ENCODE measurements at regions not wholly inside any gene's neighbourhood (a gene's known extent, or its start where the extent isn't known, plus 50 kb on each side); places are given as distances from the start of the nearest gene placed in this dataset.

DNA sequence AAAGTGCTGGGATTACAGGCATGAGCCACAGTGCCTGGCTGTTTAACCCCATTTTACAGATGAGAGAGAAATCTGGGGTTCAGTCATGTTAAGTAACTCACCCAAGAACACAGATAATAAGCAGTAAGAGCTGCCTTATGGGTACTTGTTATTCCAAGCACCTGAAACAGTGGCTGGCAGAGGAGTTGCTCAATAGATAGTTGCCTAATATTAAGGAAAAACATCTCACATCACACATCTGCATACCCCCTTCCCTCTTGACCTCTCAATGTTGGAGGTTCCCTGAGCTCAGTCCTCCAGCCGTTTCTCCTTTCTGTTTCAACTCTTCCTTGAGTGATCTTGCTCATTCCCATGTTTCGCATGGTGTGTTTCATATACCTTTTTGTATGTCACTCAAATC lies 401.9 kb downstream of the KLF12 start:
- TF ChIP-seq SMC3 (conservative IDR thresholded peaks at IDR 0.05; ENCODE audit: poor library complexity) = no peak
- TF ChIP-seq RAD21 (conservative IDR thresholded peaks at IDR 0.05) = no peak
- TF ChIP-seq, protein P1, sequence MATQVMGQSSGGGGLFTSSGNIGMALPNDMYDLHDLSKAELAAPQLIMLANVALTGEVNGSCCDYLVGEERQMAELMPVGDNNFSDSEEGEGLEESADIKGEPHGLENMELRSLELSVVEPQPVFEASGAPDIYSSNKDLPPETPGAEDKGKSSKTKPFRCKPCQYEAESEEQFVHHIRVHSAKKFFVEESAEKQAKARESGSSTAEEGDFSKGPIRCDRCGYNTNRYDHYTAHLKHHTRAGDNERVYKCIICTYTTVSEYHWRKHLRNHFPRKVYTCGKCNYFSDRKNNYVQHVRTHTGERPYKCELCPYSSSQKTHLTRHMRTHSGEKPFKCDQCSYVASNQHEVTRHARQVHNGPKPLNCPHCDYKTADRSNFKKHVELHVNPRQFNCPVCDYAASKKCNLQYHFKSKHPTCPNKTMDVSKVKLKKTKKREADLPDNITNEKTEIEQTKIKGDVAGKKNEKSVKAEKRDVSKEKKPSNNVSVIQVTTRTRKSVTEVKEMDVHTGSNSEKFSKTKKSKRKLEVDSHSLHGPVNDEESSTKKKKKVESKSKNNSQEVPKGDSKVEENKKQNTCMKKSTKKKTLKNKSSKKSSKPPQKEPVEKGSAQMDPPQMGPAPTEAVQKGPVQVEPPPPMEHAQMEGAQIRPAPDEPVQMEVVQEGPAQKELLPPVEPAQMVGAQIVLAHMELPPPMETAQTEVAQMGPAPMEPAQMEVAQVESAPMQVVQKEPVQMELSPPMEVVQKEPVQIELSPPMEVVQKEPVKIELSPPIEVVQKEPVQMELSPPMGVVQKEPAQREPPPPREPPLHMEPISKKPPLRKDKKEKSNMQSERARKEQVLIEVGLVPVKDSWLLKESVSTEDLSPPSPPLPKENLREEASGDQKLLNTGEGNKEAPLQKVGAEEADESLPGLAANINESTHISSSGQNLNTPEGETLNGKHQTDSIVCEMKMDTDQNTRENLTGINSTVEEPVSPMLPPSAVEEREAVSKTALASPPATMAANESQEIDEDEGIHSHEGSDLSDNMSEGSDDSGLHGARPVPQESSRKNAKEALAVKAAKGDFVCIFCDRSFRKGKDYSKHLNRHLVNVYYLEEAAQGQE (IDR thresholded peaks at IDR 0.05; ENCODE audit: borderline replicate concordance) = no peak
- TF ChIP-seq MXI1 (conservative IDR thresholded peaks at IDR 0.05; ENCODE audit: poor library complexity, severe bottlenecking) = no peak
- no peak for TF ChIP-seq POLR2AphosphoS5 (IDR thresholded peaks at IDR 0.05)
- TF ChIP-seq EZH2 (IDR thresholded peaks at IDR 0.05; ENCODE audit: borderline replicate concordance, insufficient read depth, low read length, poor library complexity, severe bottlenecking) = no peak
- no peak for TF ChIP-seq CTCF (IDR thresholded peaks at IDR 0.05; ENCODE audit: poor library complexity, severe bottlenecking)
- TF ChIP-seq EP300 (conservative IDR thresholded peaks at IDR 0.05; ENCODE audit: poor library complexity, severe bottlenecking) = no peak
- no peak for TF ChIP-seq TAF1 (IDR thresholded peaks at IDR 0.05; ENCODE audit: low read depth)
- no peaks in the 10 kb centered on the region for H3K79me2 ChIP-seq (replicated peaks; ENCODE audit: insufficient read depth, low read length)

DNA sequence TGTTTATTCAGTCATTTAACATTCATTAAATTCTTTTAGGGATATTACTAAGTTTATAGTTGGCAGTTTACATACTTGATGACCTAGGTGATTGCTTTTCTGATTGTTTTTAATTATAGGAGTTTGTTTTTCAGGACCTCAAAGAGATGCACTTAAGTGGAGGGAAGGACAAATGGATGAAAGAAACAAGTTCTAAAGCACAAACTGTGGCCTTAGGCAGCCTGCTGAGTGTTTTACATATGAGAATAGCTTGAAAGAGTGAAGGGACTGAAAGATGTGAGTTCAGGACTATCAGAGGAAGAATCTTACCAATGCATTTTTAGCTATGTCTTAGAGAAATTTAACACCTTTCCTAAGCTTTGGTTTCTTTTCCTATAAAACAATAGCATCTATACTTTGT lies 402.6 kb downstream of the KLF12 start:
- Histone ChIP-seq H3K4me2 (ENCODE audit: low read length) (no peak overlapping the region), H3K9ac (ENCODE audit: low read length) (no peak overlapping the region), H3F3A (ENCODE audit: insufficient read depth, low read length, poor library complexity, severe bottlenecking) (no peaks in the 10 kb centered on the region), H3K79me2 (replicated peaks; ENCODE audit: insufficient read depth, low read length) (no peaks in the 10 kb centered on the region), H3K27me3 (ENCODE audit: insufficient read depth, low read depth, low read length) (no peaks in the 10 kb centered on the region), H3K9me2 (ENCODE audit: insufficient read depth, low read length) (no peaks in the 10 kb centered on the region), H3K4me3 (ENCODE audit: low read length) (no peak overlapping the region), H3K27ac (ENCODE audit: low read length) (no peak overlapping the region), H2AFZ (ENCODE audit: low read depth, low read length) (no peak overlapping the region), H3K9me3 (ENCODE audit: low read length) (no peaks in the 10 kb centered on the region), H3K36me3 (ENCODE audit: insufficient read depth, low read length) (no peaks in the 10 kb centered on the region), H4K20me1 (ENCODE audit: insufficient read depth) (no peaks in the 10 kb centered on the region)
- no peak for TF ChIP-seq POLR2AphosphoS5 (IDR thresholded peaks at IDR 0.05)
- TF ChIP-seq EZH2 (IDR thresholded peaks at IDR 0.05; ENCODE audit: borderline replicate concordance, insufficient read depth, low read length, poor library complexity, severe bottlenecking) = no peak
- TF ChIP-seq EP300 (conservative IDR thresholded peaks at IDR 0.05; ENCODE audit: poor library complexity, severe bottlenecking) = no peak
- TF ChIP-seq TAF1 (IDR thresholded peaks at IDR 0.05; ENCODE audit: low read depth) = no peak
- no peak for TF ChIP-seq SMC3 (conservative IDR thresholded peaks at IDR 0.05; ENCODE audit: poor library complexity)
- TF ChIP-seq, protein P1 (IDR thresholded peaks at IDR 0.05; ENCODE audit: borderline replicate concordance) = no peak
- TF ChIP-seq CTCF (IDR thresholded peaks at IDR 0.05; ENCODE audit: poor library complexity, severe bottlenecking) = no peak
- no peak for TF ChIP-seq MXI1 (conservative IDR thresholded peaks at IDR 0.05; ENCODE audit: poor library complexity, severe bottlenecking)
- TF ChIP-seq RAD21 (conservative IDR thresholded peaks at IDR 0.05) = no peak

More for the DNA sequence above, 401.9 kb downstream of the KLF12 start:
- Histone ChIP-seq H3K36me3 (ENCODE audit: insufficient read depth, low read length) (no peaks in the 10 kb centered on the region), H3K9ac (ENCODE audit: low read length) (no peak overlapping the region), H4K20me1 (ENCODE audit: insufficient read depth) (no peaks in the 10 kb centered on the region), H3K27ac (ENCODE audit: low read length) (no peak overlapping the region), H3K9me2 (ENCODE audit: insufficient read depth, low read length) (no peaks in the 10 kb centered on the region), H3K4me3 (ENCODE audit: low read length) (no peak overlapping the region), H2AFZ (ENCODE audit: low read depth, low read length) (no peak overlapping the region), H3F3A (ENCODE audit: insufficient read depth, low read length, poor library complexity, severe bottlenecking) (no peaks in the 10 kb centered on the region), H3K27me3 (ENCODE audit: insufficient read depth, low read depth, low read length) (no peaks in the 10 kb centered on the region), H3K9me3 (ENCODE audit: low read length) (no peaks in the 10 kb centered on the region), H3K4me2 (ENCODE audit: low read length) (no peak overlapping the region)

Data from neural cell (in vitro differentiated cells).